Ishikawa (cell line): ENCODE measurements at regions not wholly inside any gene's neighbourhood (a gene's known extent, or its start where the extent isn't known, plus 50 kb on each side); places are given as distances from the start of the nearest gene placed in this dataset.

ENCODE experiments used
- CEBPB ChIP-seq: IDR thresholded peaks from 2 replicates; pipeline ENCODE4 v1.6.1; 2012
- CREB1 ChIP-seq: IDR thresholded peaks from 2 replicates; pipeline ENCODE4 v1.6.1; 2012; ENCODE audit warnings: low read depth
- EGR1 ChIP-seq: IDR thresholded peaks from 2 replicates; pipeline ENCODE4 v1.6.1; 2012
- EP300 ChIP-seq: IDR thresholded peaks from 2 replicates; pipeline ENCODE4 v1.6.1; 2012; ENCODE audit warnings: borderline replicate concordance
- FOXM1 ChIP-seq: IDR thresholded peaks from 2 replicates; pipeline ENCODE4 v1.6.1; 2012; ENCODE audit warnings: low read depth, borderline replicate concordance
- NFIC ChIP-seq: IDR thresholded peaks from 2 replicates; pipeline ENCODE4 v1.6.1; 2012
- RAD21 ChIP-seq: IDR thresholded peaks from 2 replicates; pipeline ENCODE4 v1.6.1; 2012; ENCODE audit warnings: low read depth
- TAF1 ChIP-seq: IDR thresholded peaks from 2 replicates; pipeline ENCODE4 v1.6.1; 2012; ENCODE audit warnings: low read depth, mild to moderate bottlenecking
- TCF12 ChIP-seq: IDR thresholded peaks from 2 replicates; pipeline ENCODE4 v1.6.1; 2012; ENCODE audit warnings: low read depth
- TEAD4 ChIP-seq: IDR thresholded peaks from 2 replicates; pipeline ENCODE4 v1.6.1; 2012
- YY1 ChIP-seq: IDR thresholded peaks from 2 replicates; pipeline ENCODE4 v1.6.1; 2012; ENCODE audit warnings: low read depth
- ZBTB7A ChIP-seq: IDR thresholded peaks from 2 replicates; pipeline ENCODE4 v1.6.1; 2012; ENCODE audit warnings: low read depth
- TF ChIP-seq, protein P1 (sequence below): IDR thresholded peaks from 2 replicates; pipeline ENCODE4 v1.6.1; 2012
- TF ChIP-seq, protein P2 (sequence below): IDR thresholded peaks from 2 replicates; pipeline ENCODE4 v1.6.1; 2012
- TF ChIP-seq, protein P3 (sequence below): IDR thresholded peaks from 2 replicates; pipeline ENCODE4 v1.6.1; 2012; ENCODE audit warnings: low read depth, mild to moderate bottlenecking

GRCh38 chr3:176942305-176942704 lies 255.0 kb downstream of the TBL1XR1 start:
- no peak for TF ChIP-seq FOXM1
- TF ChIP-seq, protein P1, sequence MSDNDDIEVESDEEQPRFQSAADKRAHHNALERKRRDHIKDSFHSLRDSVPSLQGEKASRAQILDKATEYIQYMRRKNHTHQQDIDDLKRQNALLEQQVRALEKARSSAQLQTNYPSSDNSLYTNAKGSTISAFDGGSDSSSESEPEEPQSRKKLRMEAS = no peak
- no peak for TF ChIP-seq TEAD4
- TF ChIP-seq, protein P2, sequence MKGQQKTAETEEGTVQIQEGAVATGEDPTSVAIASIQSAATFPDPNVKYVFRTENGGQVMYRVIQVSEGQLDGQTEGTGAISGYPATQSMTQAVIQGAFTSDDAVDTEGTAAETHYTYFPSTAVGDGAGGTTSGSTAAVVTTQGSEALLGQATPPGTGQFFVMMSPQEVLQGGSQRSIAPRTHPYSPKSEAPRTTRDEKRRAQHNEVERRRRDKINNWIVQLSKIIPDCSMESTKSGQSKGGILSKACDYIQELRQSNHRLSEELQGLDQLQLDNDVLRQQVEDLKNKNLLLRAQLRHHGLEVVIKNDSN = no peak
- no peak for TF ChIP-seq CREB1
- TF ChIP-seq CEBPB = no peak
- no peak for TF ChIP-seq TCF12
- no peak for TF ChIP-seq YY1
- TF ChIP-seq TAF1 = no peak
- TF ChIP-seq, protein P3, sequence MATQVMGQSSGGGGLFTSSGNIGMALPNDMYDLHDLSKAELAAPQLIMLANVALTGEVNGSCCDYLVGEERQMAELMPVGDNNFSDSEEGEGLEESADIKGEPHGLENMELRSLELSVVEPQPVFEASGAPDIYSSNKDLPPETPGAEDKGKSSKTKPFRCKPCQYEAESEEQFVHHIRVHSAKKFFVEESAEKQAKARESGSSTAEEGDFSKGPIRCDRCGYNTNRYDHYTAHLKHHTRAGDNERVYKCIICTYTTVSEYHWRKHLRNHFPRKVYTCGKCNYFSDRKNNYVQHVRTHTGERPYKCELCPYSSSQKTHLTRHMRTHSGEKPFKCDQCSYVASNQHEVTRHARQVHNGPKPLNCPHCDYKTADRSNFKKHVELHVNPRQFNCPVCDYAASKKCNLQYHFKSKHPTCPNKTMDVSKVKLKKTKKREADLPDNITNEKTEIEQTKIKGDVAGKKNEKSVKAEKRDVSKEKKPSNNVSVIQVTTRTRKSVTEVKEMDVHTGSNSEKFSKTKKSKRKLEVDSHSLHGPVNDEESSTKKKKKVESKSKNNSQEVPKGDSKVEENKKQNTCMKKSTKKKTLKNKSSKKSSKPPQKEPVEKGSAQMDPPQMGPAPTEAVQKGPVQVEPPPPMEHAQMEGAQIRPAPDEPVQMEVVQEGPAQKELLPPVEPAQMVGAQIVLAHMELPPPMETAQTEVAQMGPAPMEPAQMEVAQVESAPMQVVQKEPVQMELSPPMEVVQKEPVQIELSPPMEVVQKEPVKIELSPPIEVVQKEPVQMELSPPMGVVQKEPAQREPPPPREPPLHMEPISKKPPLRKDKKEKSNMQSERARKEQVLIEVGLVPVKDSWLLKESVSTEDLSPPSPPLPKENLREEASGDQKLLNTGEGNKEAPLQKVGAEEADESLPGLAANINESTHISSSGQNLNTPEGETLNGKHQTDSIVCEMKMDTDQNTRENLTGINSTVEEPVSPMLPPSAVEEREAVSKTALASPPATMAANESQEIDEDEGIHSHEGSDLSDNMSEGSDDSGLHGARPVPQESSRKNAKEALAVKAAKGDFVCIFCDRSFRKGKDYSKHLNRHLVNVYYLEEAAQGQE = no peak
- no peak for TF ChIP-seq EGR1
- no peak for TF ChIP-seq EP300
- TF ChIP-seq RAD21 = no peak
- TF ChIP-seq ZBTB7A = no peak

- TF ChIP-seq, protein P3 = no peak
- TF ChIP-seq CEBPB (no peak), TAF1 (no peak), ZBTB7A (no peak), NFIC (no peak), RAD21 (no peak), EP300 (no peak), CREB1 (no peak), TEAD4 (no peak)
- TF ChIP-seq, protein P2 = no peak
These were observed 255.6 kb downstream of the TBL1XR1 start for GRCh38 chr3:176941689-176942088.

GRCh38 chr3:176939022-176939817 lies 258.1 kb downstream of the TBL1XR1 start:
- TF ChIP-seq CEBPB (peak; percentile 82), RAD21 (peak; percentile 100), ZBTB7A (no peak)

DNA sequence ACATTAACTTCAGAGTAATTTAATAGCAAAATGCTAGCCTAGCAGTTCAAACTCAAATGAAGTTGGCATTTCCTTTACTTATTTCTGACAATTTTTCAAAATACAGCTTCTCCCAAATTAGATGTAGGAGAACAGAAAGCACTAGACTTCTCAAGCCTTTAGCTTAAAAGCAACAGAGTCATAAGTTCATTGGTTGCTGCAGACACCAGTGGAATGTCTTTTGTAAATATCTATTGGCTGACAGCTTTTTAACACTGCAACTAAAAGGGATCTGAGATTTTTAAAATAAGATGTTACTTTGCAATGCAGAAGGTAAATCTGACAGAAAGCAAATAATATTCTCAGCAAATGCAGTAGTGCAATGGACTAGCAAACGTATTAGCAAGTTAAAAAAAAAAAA lies 259.3 kb downstream of the TBL1XR1 start:
- TF ChIP-seq TCF12 (no peak), CEBPB (no peak), ZBTB7A (no peak), FOXM1 (no peak), EP300 (no peak), TEAD4 (no peak), NFIC (no peak), CREB1 (no peak), EGR1 (no peak), TAF1 (no peak)
- TF ChIP-seq, protein P3 = no peak
- TF ChIP-seq, protein P2 = no peak
